GM19240 (cell line): ENCODE measurements at regions not wholly inside any gene's neighbourhood (a gene's known extent, or its start where the extent isn't known, plus 50 kb on each side); places are given as distances from the start of the nearest gene placed in this dataset.
"Not testable (repeated sequence)": the region's sequence is repeated elsewhere in the genome, so short reads cannot be mapped to it uniquely, and the experiment has no call there.

Source experiments
- DNase-seq: peaks from one replicate; pipeline ENCODE4 v3.0.0; 2011; ENCODE audit warnings: low spot score; ENCODE audit not compliant: insufficient read length

- DNase-seq = no peak
Measured at GRCh38 chr5:66411701-66412100, 184.5 kb upstream of the MAST4 start.

GRCh38 chr5:66413931-66414330 lies 182.3 kb upstream of the MAST4 start:
- DNase-seq = no peak

- no peak for DNase-seq
Measured at GRCh38 chr5:66415208-66415607, 181.0 kb upstream of the MAST4 start.

- no peak for DNase-seq
Measured at GRCh38 chr5:66416698-66417097, 179.5 kb upstream of the MAST4 start.

GRCh38 chr5:66417781-66418180 lies 178.4 kb upstream of the MAST4 start:
- no peak for DNase-seq

- DNase-seq = no peak
Measured at GRCh38 chr5:66423484-66423883, 172.7 kb upstream of the MAST4 start.

GRCh38 chr5:66425842-66426241 lies 170.4 kb upstream of the MAST4 start:
- no peak for DNase-seq

GRCh38 chr5:66426259-66427138 lies 169.7 kb upstream of the MAST4 start:
- no peak for DNase-seq

- DNase-seq = no peak
Measured at GRCh38 chr5:66427139-66427442, 169.1 kb upstream of the MAST4 start.

GRCh38 chr5:66436721-66437120 lies 159.5 kb upstream of the MAST4 start:
- no peak for DNase-seq

- no peak for DNase-seq
Measured at GRCh38 chr5:66438087-66438486, 158.1 kb upstream of the MAST4 start.

- DNase-seq = no peak
Measured at GRCh38 chr5:66438696-66439095, 157.5 kb upstream of the MAST4 start.

GRCh38 chr5:66440202-66440680 lies 156.0 kb upstream of the MAST4 start:
- no peak for DNase-seq

- no peak for DNase-seq
Measured at GRCh38 chr5:66441351-66441750, 154.8 kb upstream of the MAST4 start.

GRCh38 chr5:66442951-66443445 lies 153.2 kb upstream of the MAST4 start:
- no peak for DNase-seq

- DNase-seq = no peak
Measured at GRCh38 chr5:66443462-66444130, 152.6 kb upstream of the MAST4 start.

- not testable (repeated sequence) for DNase-seq
Measured at GRCh38 chr5:66448070-66448469, 148.1 kb upstream of the MAST4 start.

GRCh38 chr5:66450237-66450636 lies 146.0 kb upstream of the MAST4 start:
- no peak for DNase-seq

- no peak for DNase-seq
Measured at GRCh38 chr5:66450988-66451387, 145.2 kb upstream of the MAST4 start.

- DNase-seq = no peak
Measured at GRCh38 chr5:66452109-66452508, 144.1 kb upstream of the MAST4 start.

- DNase-seq = no peak
Measured at GRCh38 chr5:66454186-66455078, 141.8 kb upstream of the MAST4 start.

GRCh38 chr5:66459728-66460127 lies 136.5 kb upstream of the MAST4 start:
- no peak for DNase-seq
